Panc1 (cell line): ENCODE measurements at regions not wholly inside any gene's neighbourhood (a gene's known extent, or its start where the extent isn't known, plus 50 kb on each side); places are given as distances from the start of the nearest gene placed in this dataset.

ENCODE experiments used
- ATAC-seq: fragments of 200-7000 bp; cut with Tn5 transposase; 2 replicates; pipeline ENCODE4 v1.9.1; 2020; ENCODE audit warnings: mild to moderate bottlenecking, moderate library complexity
- BruUV-seq: library from RNA; stranded (reverse); fragments of 400-500 nt; replicated peaks from 2 replicates; lab custom pipeline; 2021; lab: Mats Ljungman, UMichigan
- CTCF ChIA-PET: fragments of 300-600 bp; sonication (Branson Sonifier 250); formaldehyde crosslinking; loops from one replicate; lab custom pipeline; 2022; ENCODE audit warnings: antibody characterized with exemption; lab: Charles Lee
- POLR2A ChIA-PET: fragments of 300-600 bp; sonication (Branson Sonifier 250); formaldehyde crosslinking; loops from one replicate; lab custom pipeline; 2022; ENCODE audit warnings: antibody characterized with exemption; lab: Charles Lee
- DNase-seq: peaks from one replicate; pipeline ENCODE4 v3.0.0-alpha.2; 2010; ENCODE audit warnings: low read depth, low spot score
- H3K27ac ChIP-seq: 2 replicates; pipeline ENCODE4 v1.5.1; 2011; ENCODE audit warnings: mild to moderate bottlenecking, low read length, inconsistent platforms
- H3K27me3 ChIP-seq: fragments of 200-500 bp; sonication (Bioruptor generic); 2 replicates; pipeline ENCODE4 v1.6.0; 2014; ENCODE audit warnings: low read length, inconsistent platforms; ENCODE audit not compliant: control insufficient read depth, insufficient read depth
- H3K36me3 ChIP-seq: fragments of 200-500 bp; sonication (Bioruptor generic); 2 replicates; pipeline ENCODE4 v1.5.1; 2014; ENCODE audit warnings: inconsistent platforms, mild to moderate bottlenecking, low read length, moderate library complexity; ENCODE audit not compliant: control insufficient read depth, insufficient read depth
- H3K4me1 ChIP-seq: 2 replicates; pipeline ENCODE4 v1.5.1; 2011; ENCODE audit warnings: inconsistent platforms, mild to moderate bottlenecking, low read length, moderate library complexity; ENCODE audit not compliant: control insufficient read depth, insufficient read depth
- H3K4me3 ChIP-seq, 2 experiments: 2 replicates each; pipeline ENCODE4 v1.5.1; 2011 to 2012; ENCODE audit warnings: low read depth in 2 of 2, low read length in 2 of 2, mild to moderate bottlenecking in 2 of 2, inconsistent platforms in 1 of 2, moderate library complexity in 1 of 2
- H3K9me3 ChIP-seq: fragments of 200-500 bp; sonication (Bioruptor generic); 2 replicates; pipeline ENCODE4 v1.5.1; 2014; ENCODE audit warnings: low read depth, mild to moderate bottlenecking, inconsistent platforms, low read length, moderate library complexity; ENCODE audit not compliant: control insufficient read depth, insufficient read depth
- CTCF ChIP-seq: fragments of 450-650 bp; IDR thresholded peaks from 2 replicates; pipeline ENCODE4 v1.5.1; 2017; ENCODE audit warnings: mild to moderate bottlenecking
- POLR2AphosphoS5 ChIP-seq: IDR thresholded peaks from 2 replicates; pipeline ENCODE4 v1.6.1; 2012; ENCODE audit warnings: mild to moderate bottlenecking, low read depth, low read length, moderate library complexity
- REST ChIP-seq, 2 experiments: IDR thresholded peaks; 2 replicates each; pipeline ENCODE4 v1.6.1; 2011 to 2012; ENCODE audit warnings: low read depth in 2 of 2, control low read depth in 1 of 2, low read length in 1 of 2, mild to moderate bottlenecking in 1 of 2, moderate library complexity in 1 of 2; ENCODE audit not compliant: insufficient read depth in 1 of 2
- SIN3A ChIP-seq: IDR thresholded peaks from 2 replicates; pipeline ENCODE4 v1.6.1; 2012; ENCODE audit warnings: low read depth, mild to moderate bottlenecking, low read length, moderate library complexity, borderline replicate concordance; ENCODE audit not compliant: insufficient read depth
- TCF7L2 ChIP-seq: IDR thresholded peaks from 2 replicates; pipeline ENCODE4 v1.6.1; 2011; ENCODE audit warnings: mild to moderate bottlenecking, low read depth, low read length, inconsistent platforms
- in situ Hi-C: cut with HindIII; loops from 2 replicates; pipeline ENCODE4 v1.10.0; 2016; ENCODE audit warnings: low sequenced_read_pairs, low pct_unique_long_range_greater_than_20kb
- intact Hi-C: fragments of 100-400 bp; cut with micrococcal nuclease; formaldehyde crosslinking; loops from one replicate; pipeline ENCODE4 v1.10.0; 2022; ENCODE audit not compliant: unreplicated experiment

GRCh38 chr13:66001140-66001539 lies 1229.0 kb downstream of the PCDH9 start:
- CTCF ChIA-PET: no interaction called here
- in situ Hi-C loops: no loop called here
- POLR2A ChIA-PET: no interaction called here
- Histone ChIP-seq H3K27ac (no peak overlapping the region), H3K36me3 (no peaks in the 10 kb centered on the region), H3K4me1 (no peaks in the 10 kb centered on the region), H3K27me3 (no peaks in the 10 kb centered on the region), H3K9me3 (peaks cover 11% of the 10 kb centered on the region; the same call in 1 of the 2 replicates), H3K4me3 (no peak overlapping the region)
- DNase-seq: no peak
- ATAC-seq: no peak
- no TSS peak for BruUV-seq
- TF ChIP-seq CTCF: no peak
- no peak for TF ChIP-seq TCF7L2
- TF ChIP-seq SIN3A: no peak
- no peak for TF ChIP-seq REST (IDR thresholded peaks at IDR 0.05; ENCODE audit: insufficient read depth in 1 of 2, low read depth in 2 of 2, low read length in 1 of 2)
- TF ChIP-seq POLR2AphosphoS5: no peak
- intact Hi-C loops: no loop called here

GRCh38 chr13:65999411-65999810 lies 1230.7 kb downstream of the PCDH9 start:
- CTCF ChIA-PET: no interaction called here
- in situ Hi-C loops: no loop called here
- ATAC-seq: no peak
- POLR2A ChIA-PET: interaction anchor here (0.6 kb wide), 1 partner anchor 10 kb away, joined by 6 read pairs; no protein-coding TSS in a partner anchor
- intact Hi-C loops: no loop called here
- BruUV-seq: no TSS peak
- H3K36me3 ChIP-seq: no peaks in the 10 kb centered on the region
- H3K4me1 ChIP-seq: no peaks in the 10 kb centered on the region
- DNase-seq: no peak
- no peak for TF ChIP-seq TCF7L2
- no peak for TF ChIP-seq POLR2AphosphoS5
- TF ChIP-seq REST (IDR thresholded peaks at IDR 0.05; ENCODE audit: insufficient read depth in 1 of 2, low read depth in 2 of 2, low read length in 1 of 2): no peak
- no peak for TF ChIP-seq SIN3A
- no peak for TF ChIP-seq CTCF
- H3K4me3 ChIP-seq: no peak overlapping the region
- peaks cover 11% of the 10 kb centered on the region; the same call in 1 of the 2 replicates for H3K9me3 ChIP-seq
- H3K27ac ChIP-seq: no peak overlapping the region
- H3K27me3 ChIP-seq: no peaks in the 10 kb centered on the region
